Brain microvascular endothelial cell (primary cell): ENCODE measurements at regions not wholly inside any gene's neighbourhood (a gene's known extent, or its start where the extent isn't known, plus 50 kb on each side); places are given as distances from the start of the nearest gene placed in this dataset.
"Not testable (repeated sequence)": the region's sequence is repeated elsewhere in the genome, so short reads cannot be mapped to it uniquely, and the experiment has no call there.

ENCODE experiments used
- DNase-seq: peaks from one replicate; pipeline ENCODE4 v3.0.0-alpha.2; 2020
- H3K27ac ChIP-seq: fragments of 250-450 bp; sonication (Bioruptor Pico); 2 replicates; pipeline ENCODE4 v1.5.1; 2020; ENCODE audit warnings: mild to moderate bottlenecking, moderate library complexity
- H3K27me3 ChIP-seq: fragments of 250-450 bp; sonication (Bioruptor Pico); replicated peaks from 2 replicates; pipeline ENCODE4 v1.5.1; 2020; ENCODE audit warnings: mild to moderate bottlenecking
- H3K36me3 ChIP-seq: fragments of 250-450 bp; sonication (Bioruptor Pico); replicated peaks from 2 replicates; pipeline ENCODE4 v1.5.1; 2020; ENCODE audit warnings: mild to moderate bottlenecking
- H3K4me3 ChIP-seq: 2 replicates; pipeline ENCODE4 v1.5.1; 2011; ENCODE audit warnings: low read depth, mild to moderate bottlenecking, control low read depth, low read length, moderate library complexity
- in situ Hi-C: cut with HindIII; loops from 2 replicates; pipeline ENCODE4 v1.10.0; 2017; ENCODE audit warnings: low sequenced_read_pairs, low pct_ligation_motif_present
- TF ChIP-seq, protein P1 (sequence below): IDR thresholded peaks from 2 replicates; pipeline ENCODE4 v1.5.1; 2011; ENCODE audit warnings: low read depth, mild to moderate bottlenecking, moderate library complexity, low read length, control low read depth, inconsistent platforms; ENCODE audit errors: missing control alignments

DNA sequence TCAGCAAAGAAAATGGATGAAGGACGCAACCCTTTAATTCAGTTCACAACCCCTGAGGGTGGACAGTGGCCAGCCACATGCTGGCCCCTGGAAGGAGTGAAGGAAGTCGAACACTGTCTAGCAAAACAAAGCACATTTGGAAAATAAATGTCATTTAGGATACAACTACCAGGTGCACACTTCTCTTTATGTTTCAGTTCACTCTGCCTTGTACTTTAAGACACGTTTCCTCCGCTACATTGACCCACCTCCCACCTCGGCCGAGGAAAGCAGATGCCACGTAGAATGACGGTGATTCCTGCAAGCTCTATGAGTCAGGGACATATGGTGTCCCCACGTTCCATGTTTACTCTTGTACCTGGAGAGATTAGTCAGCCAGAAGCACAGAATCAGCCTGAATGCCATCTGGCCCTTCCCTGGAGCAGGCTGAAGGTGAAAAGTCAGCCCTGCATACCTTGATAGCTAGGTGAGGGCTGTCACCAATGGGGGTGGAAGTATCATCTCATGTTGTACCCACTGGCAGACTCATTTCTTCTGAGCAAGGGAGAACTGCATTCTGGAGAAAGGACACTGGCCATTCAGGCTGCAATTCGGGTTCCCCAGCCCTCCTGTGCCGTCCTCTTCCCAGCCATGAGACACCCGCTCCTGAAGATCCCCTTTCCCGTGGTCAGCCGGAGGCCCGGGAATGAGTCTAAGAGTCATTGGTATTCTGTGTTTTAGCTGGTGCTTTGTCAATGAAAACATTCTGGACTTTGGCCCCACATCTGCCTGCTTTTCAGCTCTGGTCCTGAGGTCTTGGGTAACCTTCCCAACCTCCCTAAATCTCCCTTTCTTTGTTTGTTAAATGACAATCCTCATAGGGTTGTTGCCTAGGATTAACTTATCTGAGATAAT lies 60.6 kb downstream of the FOXA2 start:
- in situ Hi-C loops: no loop called here
- no peak overlapping the region for H3K27ac ChIP-seq
- no peak overlapping the region for H3K4me3 ChIP-seq
- no peak for DNase-seq
- no peaks in the 10 kb centered on the region for H3K27me3 ChIP-seq
- no peaks in the 10 kb centered on the region for H3K36me3 ChIP-seq
- TF ChIP-seq, protein P1, sequence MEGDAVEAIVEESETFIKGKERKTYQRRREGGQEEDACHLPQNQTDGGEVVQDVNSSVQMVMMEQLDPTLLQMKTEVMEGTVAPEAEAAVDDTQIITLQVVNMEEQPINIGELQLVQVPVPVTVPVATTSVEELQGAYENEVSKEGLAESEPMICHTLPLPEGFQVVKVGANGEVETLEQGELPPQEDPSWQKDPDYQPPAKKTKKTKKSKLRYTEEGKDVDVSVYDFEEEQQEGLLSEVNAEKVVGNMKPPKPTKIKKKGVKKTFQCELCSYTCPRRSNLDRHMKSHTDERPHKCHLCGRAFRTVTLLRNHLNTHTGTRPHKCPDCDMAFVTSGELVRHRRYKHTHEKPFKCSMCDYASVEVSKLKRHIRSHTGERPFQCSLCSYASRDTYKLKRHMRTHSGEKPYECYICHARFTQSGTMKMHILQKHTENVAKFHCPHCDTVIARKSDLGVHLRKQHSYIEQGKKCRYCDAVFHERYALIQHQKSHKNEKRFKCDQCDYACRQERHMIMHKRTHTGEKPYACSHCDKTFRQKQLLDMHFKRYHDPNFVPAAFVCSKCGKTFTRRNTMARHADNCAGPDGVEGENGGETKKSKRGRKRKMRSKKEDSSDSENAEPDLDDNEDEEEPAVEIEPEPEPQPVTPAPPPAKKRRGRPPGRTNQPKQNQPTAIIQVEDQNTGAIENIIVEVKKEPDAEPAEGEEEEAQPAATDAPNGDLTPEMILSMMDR: no peak

- Histone ChIP-seq H3K27ac (no peak overlapping the region), H3K27me3 (no peaks in the 10 kb centered on the region), H3K36me3 (no peaks in the 10 kb centered on the region), H3K4me3 (no peak overlapping the region)
- TF ChIP-seq, protein P1: no peak
- in situ Hi-C loops: no loop called here
- DNase-seq: no peak
These were observed 61.3 kb downstream of the FOXA2 start for GRCh38 chr20:22523128-22523498.

GRCh38 chr20:22522701-22523100 lies 61.7 kb downstream of the FOXA2 start:
- H3K4me3 ChIP-seq: no peak overlapping the region
- TF ChIP-seq, protein P1: no peak
- DNase-seq: no peak
- in situ Hi-C loops: no loop called here
- H3K27ac ChIP-seq: no peak overlapping the region
- no peaks in the 10 kb centered on the region for H3K27me3 ChIP-seq
- H3K36me3 ChIP-seq: no peaks in the 10 kb centered on the region

GRCh38 chr20:22521940-22522339 lies 62.4 kb downstream of the FOXA2 start:
- H3K27ac ChIP-seq, H3K27me3 ChIP-seq, DNase-seq, in situ Hi-C loops, H3K4me3 ChIP-seq, H3K36me3 ChIP-seq: not testable (repeated sequence)

DNA sequence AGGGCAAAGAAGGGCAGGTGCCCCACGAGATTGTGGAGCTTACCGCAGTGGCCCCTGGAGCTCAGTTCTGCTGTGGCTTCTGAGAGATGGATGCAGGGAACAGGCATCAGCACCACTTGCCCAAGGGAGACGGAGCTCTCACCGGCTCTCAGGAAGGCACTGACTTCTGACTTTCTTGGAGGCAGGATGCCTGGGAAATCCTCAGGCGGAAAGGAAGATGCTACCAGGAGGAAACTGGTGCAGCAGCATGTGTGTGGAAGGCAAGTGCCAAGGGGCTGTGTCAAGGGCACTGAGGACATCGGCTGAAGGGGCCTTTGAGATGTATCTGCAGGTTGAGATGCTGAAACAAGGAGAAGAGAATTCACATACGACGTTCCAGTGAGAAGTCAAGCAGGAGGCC lies 64.0 kb downstream of the FOXA2 start:
- TF ChIP-seq, protein P1: no peak
- Histone ChIP-seq H3K27me3 (no peaks in the 10 kb centered on the region), H3K4me3 (no peak overlapping the region), H3K27ac (no peak overlapping the region), H3K36me3 (no peaks in the 10 kb centered on the region)
- DNase-seq: no peak
- in situ Hi-C loops: no loop called here

GRCh38 chr20:22515264-22515663 lies 69.1 kb downstream of the FOXA2 start:
- Histone ChIP-seq H3K27me3 (no peaks in the 10 kb centered on the region), H3K27ac (no peak overlapping the region), H3K36me3 (no peaks in the 10 kb centered on the region), H3K4me3 (no peak overlapping the region)
- in situ Hi-C loops: no loop called here
- TF ChIP-seq, protein P1: no peak
- no peak for DNase-seq
